NCI-H526 treated with DMSO at 0.1 percent for 48 hours (cell line): ENCODE measurements at regions not wholly inside any gene's neighbourhood (a gene's known extent, or its start where the extent isn't known, plus 50 kb on each side); places are given as distances from the start of the nearest gene placed in this dataset.

Experiments
- DNase-seq: peaks from one replicate; lab custom pipeline; 2025; lab: John Stamatoyannopoulos, UW

DNA sequence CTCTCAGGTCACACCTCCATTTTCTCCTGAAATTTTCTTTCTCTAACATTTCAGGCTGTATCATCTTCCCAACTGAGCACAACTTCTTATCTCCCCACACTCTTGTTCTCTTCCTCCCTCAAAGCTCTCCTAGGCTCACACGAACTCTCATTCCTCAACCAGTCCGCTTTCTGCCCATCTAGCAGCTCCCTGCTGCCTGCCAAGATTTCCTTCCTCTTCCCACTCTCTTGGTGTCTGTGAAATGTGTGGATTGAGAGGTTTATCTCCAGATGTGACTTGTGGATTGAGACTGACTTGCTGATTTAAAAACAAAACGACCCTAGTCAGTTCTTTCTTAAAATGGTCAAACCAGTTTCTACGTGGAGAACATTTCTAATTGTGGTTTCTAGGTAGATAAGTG, 106.3 kb downstream of the MTNR1B start:
- no peak for DNase-seq

DNA sequence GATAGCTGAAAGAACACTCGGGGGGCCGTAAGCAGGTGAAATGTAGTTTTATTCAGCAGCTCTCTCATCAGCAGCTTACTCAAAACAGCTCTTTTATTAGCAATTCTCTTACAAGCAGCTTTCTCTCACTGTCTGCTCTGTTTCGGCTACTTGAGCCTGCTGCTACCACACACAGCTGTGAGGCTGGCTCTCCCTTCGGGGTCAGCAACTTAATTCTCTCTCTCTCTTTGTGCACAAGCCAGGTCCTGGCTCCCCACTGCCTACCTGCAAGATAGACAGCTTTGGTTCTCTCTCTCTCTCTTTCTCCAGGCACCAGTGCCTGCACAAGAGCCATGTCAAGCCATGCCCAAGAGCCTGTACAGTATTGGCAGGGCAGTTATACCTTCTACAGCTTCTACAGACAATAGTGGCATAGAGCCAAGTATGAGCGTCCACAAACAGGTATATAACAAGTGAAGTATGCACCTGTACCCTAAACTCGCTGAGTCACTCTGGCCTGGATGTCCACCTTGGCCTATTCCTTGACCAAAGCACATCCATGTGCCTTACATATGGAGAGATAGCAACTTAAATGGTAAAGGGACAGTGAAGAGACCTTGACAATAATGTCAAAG, 110.8 kb downstream of the MTNR1B start:
- no peak for DNase-seq

DNA sequence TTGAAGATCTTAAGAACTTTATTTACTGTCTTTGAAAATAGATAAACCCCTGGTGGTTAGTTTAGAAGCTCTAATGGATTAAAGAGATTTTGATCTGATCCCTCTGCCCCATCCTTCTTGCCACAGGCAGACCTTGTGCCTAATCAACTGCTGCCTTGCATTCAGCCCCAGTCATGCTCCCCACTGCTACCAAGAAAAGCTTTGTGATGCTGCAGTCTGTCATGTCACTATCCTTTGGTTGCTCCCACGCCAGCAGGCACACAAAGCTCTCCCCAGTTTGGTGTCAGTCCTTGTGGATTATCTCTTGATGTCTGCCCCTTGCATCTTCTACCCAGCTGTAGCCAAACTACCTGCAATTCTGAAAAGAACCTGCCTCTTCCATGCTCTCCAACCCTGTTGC, 112.2 kb downstream of the MTNR1B start:
- DNase-seq, result no peak

DNA sequence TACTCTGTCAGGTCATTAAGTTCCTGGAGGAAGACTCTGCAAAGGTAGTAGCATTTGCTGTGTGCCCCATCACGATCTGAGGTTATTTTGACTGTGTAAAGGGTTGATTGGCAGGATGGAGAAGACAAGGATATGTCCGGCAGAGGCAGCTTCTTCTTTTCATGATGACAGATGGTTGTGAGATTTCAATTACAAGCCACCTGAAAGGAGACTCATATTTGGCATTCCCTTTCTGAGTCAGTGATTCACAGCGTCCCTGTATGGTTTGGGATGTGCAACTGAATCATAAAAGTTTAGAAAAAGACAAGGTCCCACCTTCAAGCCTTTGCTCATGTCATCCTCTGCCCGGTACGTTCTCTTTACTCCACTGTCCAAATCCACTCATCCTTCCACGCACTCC, 113.4 kb downstream of the MTNR1B start:
- no peak for DNase-seq

DNA sequence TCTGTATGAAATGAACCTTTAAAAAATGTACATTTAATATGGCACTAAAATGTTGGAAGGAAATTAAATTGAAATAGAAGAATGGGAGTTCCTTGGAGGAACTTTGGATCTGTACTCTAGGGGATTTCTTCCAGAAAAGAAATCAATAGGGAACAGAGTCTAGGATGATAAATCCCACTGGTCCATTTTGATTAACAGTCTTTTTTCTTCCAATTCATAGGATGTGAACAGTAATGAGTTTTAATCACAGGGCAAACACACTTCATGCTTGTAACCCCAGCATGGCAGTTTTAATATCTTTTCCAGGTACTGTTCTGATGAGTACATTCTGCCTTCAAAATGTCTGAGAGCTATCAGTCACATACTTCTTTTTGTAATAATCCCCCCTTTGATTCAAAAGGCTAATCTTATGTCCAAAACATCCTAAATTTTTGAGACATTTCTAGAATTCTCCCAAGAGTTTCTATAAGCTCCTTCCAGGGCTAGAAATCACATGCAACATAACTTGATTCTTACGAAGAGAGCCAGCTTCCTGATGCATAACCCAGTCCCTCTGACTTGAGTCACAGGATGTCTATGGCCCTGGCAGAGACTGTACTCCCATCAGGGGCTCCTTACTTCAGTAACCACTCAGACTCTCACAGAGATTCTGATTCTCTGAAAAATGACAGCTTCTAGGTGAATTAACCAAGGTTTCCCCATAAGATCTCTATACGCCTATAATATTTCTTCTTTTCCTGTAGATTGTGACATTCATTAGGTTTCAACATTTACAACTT, 112.9 kb downstream of the SLC36A4 start:
- no peak for DNase-seq

DNA sequence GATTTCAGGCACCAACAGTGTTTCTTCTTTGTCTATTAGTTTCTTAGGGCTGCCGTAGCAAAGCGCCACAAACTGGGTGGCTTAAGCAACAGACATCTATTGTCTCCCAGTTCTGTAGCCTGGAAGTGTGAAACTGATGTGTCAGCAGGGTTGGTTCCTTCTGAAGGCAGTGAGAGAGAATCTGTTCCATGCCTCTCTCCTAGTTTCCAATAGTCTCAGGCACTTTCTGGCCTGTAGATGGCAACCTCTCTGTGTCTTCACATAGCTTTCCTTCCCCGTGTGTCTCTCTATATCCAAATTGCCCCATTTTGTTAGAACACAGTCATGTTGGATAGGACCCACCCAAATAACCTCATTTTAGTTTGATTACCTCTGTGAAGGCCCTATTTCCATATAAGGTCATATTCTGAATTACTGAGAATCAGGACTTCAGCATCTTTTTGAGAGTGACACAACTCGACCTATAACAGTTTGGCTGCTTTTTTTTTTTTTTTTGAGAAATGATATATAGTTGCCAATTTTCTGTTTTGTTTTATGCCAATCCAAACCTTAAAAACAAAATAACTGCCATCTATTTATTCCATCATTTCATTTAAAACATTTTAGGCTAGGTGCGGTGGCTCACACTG, 108.2 kb downstream of the SLC36A4 start:
- peak; percentile 56 for DNase-seq
